ENCODE measurements at regions not wholly inside any gene's neighbourhood (a gene's known extent, or its start where the extent isn't known, plus 50 kb on each side); places are given as distances from the start of the nearest gene placed in this dataset.

- no peak overlapping the region for H3K9ac ChIP-seq
- no peaks in the 10 kb centered on the region for H3K27me3 ChIP-seq (ENCODE audit: control insufficient read depth, insufficient read depth, low read length)
- no peak overlapping the region for H2AFZ ChIP-seq
- H3K36me3 ChIP-seq (ENCODE audit: control insufficient read depth, insufficient read depth, low read length): no peaks in the 10 kb centered on the region
- H3K4me2 ChIP-seq (ENCODE audit: low read length): no peak overlapping the region
- H3K9me3 ChIP-seq (ENCODE audit: control insufficient read depth, low read length): no peaks in the 10 kb centered on the region
- H3K79me2 ChIP-seq: no peaks in the 10 kb centered on the region
- TF ChIP-seq CTCF (IDR thresholded peaks at IDR 0.05): no peak
- H3K27ac ChIP-seq: no peak overlapping the region
- no peak overlapping the region for H3K4me3 ChIP-seq (ENCODE audit: low read depth, low read length)
- no peaks in the 10 kb centered on the region for H3K4me1 ChIP-seq
These were observed 115.0 kb upstream of the SRRM4 start for GRCh38 chr12:118866346-118866745.

GRCh38 chr12:118870551-118870950 lies 110.8 kb upstream of the SRRM4 start:
- Histone ChIP-seq H3K27ac (no peak overlapping the region), H3K79me2 (no peaks in the 10 kb centered on the region), H2AFZ (no peak overlapping the region), H3K4me1 (no peaks in the 10 kb centered on the region), H3K27me3 (ENCODE audit: control insufficient read depth, insufficient read depth, low read length) (no peaks in the 10 kb centered on the region), H3K4me2 (ENCODE audit: low read length) (no peak overlapping the region), H3K9me3 (ENCODE audit: control insufficient read depth, low read length) (no peaks in the 10 kb centered on the region), H3K9ac (no peak overlapping the region), H3K36me3 (ENCODE audit: control insufficient read depth, insufficient read depth, low read length) (no peaks in the 10 kb centered on the region), H3K4me3 (ENCODE audit: low read depth, low read length) (no peak overlapping the region)
- TF ChIP-seq CTCF (IDR thresholded peaks at IDR 0.05): no peak

- Histone ChIP-seq H3K9ac (no peak overlapping the region), H2AFZ (no peak overlapping the region), H3K27ac (no peak overlapping the region), H3K36me3 (ENCODE audit: control insufficient read depth, insufficient read depth, low read length) (no peaks in the 10 kb centered on the region), H3K4me3 (ENCODE audit: low read depth, low read length) (no peak overlapping the region), H3K4me2 (ENCODE audit: low read length) (no peak overlapping the region), H3K79me2 (no peaks in the 10 kb centered on the region), H3K27me3 (ENCODE audit: control insufficient read depth, insufficient read depth, low read length) (no peaks in the 10 kb centered on the region), H3K4me1 (no peaks in the 10 kb centered on the region), H3K9me3 (ENCODE audit: control insufficient read depth, low read length) (no peaks in the 10 kb centered on the region)
- TF ChIP-seq CTCF (IDR thresholded peaks at IDR 0.05): no peak
These were observed 106.4 kb upstream of the SRRM4 start for GRCh38 chr12:118874698-118875548.

GRCh38 chr12:118880720-118881493 lies 100.4 kb upstream of the SRRM4 start:
- H3K9me3 ChIP-seq (ENCODE audit: control insufficient read depth, low read length): no peaks in the 10 kb centered on the region
- no peak overlapping the region for H3K4me2 ChIP-seq (ENCODE audit: low read length)
- H3K4me1 ChIP-seq: no peaks in the 10 kb centered on the region
- no peaks in the 10 kb centered on the region for H3K27me3 ChIP-seq (ENCODE audit: control insufficient read depth, insufficient read depth, low read length)
- H3K9ac ChIP-seq: no peak overlapping the region
- no peak overlapping the region for H3K27ac ChIP-seq
- no peak overlapping the region for H3K4me3 ChIP-seq (ENCODE audit: low read depth, low read length)
- H3K36me3 ChIP-seq (ENCODE audit: control insufficient read depth, insufficient read depth, low read length): no peaks in the 10 kb centered on the region
- H2AFZ ChIP-seq: no peak overlapping the region
- no peak for TF ChIP-seq CTCF (IDR thresholded peaks at IDR 0.05)
- no peaks in the 10 kb centered on the region for H3K79me2 ChIP-seq
